ENCODE measurements at regions not wholly inside any gene's neighbourhood (a gene's known extent, or its start where the extent isn't known, plus 50 kb on each side); places are given as distances from the start of the nearest gene placed in this dataset.

- Mint-ChIP-seq H3K36me3 (no peaks in the 10 kb centered on the region), H3K9me3 (peaks cover 0 to 10% (median 5%) of the 10 kb centered on the region in 11 donors), H3K4me3 (no peak overlapping the region), H3K27me3 (peaks cover 8 to 33% (median 19%) of the 10 kb centered on the region in 5 donors), H3K27ac (no peak overlapping the region), H3K4me1 (no peaks in the 10 kb centered on the region)
- POLR2A ChIA-PET, result no interaction called here
- CTCF ChIA-PET, result no interaction called here
- ATAC-seq (no peak), DNase-seq (no peak)
- Histone ChIP-seq H3K4me3 (ENCODE audit: low read length) (no peak overlapping the region), H3K36me3 (ENCODE audit: control insufficient read depth in 2 of 3, insufficient read depth in 3 of 3, low read length in 3 of 3) (no peaks in the 10 kb centered on the region), H3K9me3 (ENCODE audit: control insufficient read depth in 2 of 3, low read length in 3 of 3) (no peaks in the 10 kb centered on the region), H3K27me3 (ENCODE audit: control insufficient read depth in 2 of 2, insufficient read depth in 2 of 2, low read length in 2 of 2) (no peaks in the 10 kb centered on the region), H3K4me1 (ENCODE audit: control insufficient read depth in 2 of 2, insufficient read depth in 2 of 2, low read length in 2 of 2) (no peaks in the 10 kb centered on the region), H3K27ac (ENCODE audit: low read depth, low read length) (no peak overlapping the region)
- intact Hi-C loops (cut with micrococcal nuclease), result no loop called here
Observed at GRCh38 chr1:67897270-67897949, 64.1 kb upstream of the GNG12 start.

DNA sequence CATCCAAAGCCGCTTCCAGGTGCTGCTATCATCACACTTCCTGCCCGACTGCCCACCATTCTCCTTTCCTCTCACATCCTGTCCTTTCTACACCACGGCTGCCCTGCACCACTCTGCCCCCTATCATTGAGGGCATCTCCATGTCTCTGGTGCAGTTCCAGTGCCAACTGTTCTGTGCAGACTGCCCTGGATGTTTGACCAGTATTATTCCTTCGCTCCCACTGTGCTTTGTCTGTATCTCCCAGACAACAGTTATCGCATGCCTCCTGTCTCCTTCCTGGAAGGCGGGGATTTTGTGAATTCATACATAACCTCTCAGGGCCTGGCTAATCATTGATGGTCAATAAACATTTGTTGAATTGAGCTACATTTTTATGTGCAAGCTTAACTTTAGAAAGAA lies 63.6 kb upstream of the GNG12 start:
- H3K27me3 Mint-ChIP-seq, result peaks cover 8 to 36% (median 22%) of the 10 kb centered on the region in 5 donors
- no peaks in the 10 kb centered on the region for H3K4me1 Mint-ChIP-seq
- Histone ChIP-seq H3K27me3 (ENCODE audit: control insufficient read depth in 2 of 2, insufficient read depth in 2 of 2, low read length in 2 of 2) (no peaks in the 10 kb centered on the region), H3K9me3 (ENCODE audit: control insufficient read depth in 2 of 3, low read length in 3 of 3) (no peaks in the 10 kb centered on the region), H3K27ac (ENCODE audit: low read depth, low read length) (no peak overlapping the region), H3K4me3 (ENCODE audit: low read length) (no peak overlapping the region), H3K4me1 (ENCODE audit: control insufficient read depth in 2 of 2, insufficient read depth in 2 of 2, low read length in 2 of 2) (no peaks in the 10 kb centered on the region), H3K36me3 (ENCODE audit: control insufficient read depth in 2 of 3, insufficient read depth in 3 of 3, low read length in 3 of 3) (no peaks in the 10 kb centered on the region)
- H3K4me3 Mint-ChIP-seq, result no peak overlapping the region
- peaks cover 0 to 8% (median 4%) of the 10 kb centered on the region in 11 donors for H3K9me3 Mint-ChIP-seq
- ChIA-PET POLR2A (no interaction called here), CTCF (no interaction called here)
- DNase-seq (no peak), ATAC-seq (no peak)
- no peak overlapping the region for H3K27ac Mint-ChIP-seq
- H3K36me3 Mint-ChIP-seq, result no peaks in the 10 kb centered on the region
- intact Hi-C loops (cut with micrococcal nuclease), result no loop called here

DNA sequence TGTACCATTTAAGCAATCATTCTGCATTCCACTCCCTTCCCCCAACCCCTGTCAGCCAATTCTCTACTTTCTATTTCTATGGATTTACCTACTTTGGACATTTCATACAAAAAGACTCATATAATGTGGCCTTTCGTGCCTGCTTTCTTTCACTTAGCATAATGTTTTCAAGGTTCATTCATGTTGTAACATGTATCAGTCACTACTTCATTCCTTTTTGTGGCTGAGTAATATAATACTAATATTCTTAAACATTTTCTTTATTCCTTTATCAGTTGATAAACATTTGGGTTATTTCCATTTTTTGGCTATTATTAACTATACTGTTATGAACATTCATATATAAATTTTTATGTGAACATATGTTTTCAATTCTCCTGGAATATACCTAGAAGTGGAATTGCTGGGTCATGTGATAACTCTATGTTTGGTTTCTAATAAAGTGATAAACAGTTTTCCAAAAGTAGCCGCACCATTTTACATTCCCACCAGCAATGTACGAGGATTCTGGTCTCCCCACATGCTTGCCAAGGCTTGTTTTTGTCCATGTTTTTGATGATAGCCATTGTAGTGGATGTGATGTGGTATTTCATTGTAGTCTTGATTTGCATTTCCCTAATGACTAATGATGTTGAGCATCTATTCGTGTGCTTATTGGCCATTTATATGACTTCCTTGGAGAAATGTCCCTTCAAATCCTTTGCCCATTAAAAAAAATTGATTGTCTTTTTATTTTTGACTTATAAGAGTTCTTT lies 61.9 kb upstream of the GNG12 start:
- H3K36me3 ChIP-seq (ENCODE audit: control insufficient read depth in 2 of 3, insufficient read depth in 3 of 3, low read length in 3 of 3), result no peaks in the 10 kb centered on the region
- no peak overlapping the region for H3K27ac ChIP-seq (ENCODE audit: low read depth, low read length)
- no peak overlapping the region for H3K4me3 Mint-ChIP-seq
- H3K4me1 Mint-ChIP-seq, result no peaks in the 10 kb centered on the region
- intact Hi-C loops (cut with micrococcal nuclease), result no loop called here
- H3K36me3 Mint-ChIP-seq, result no peaks in the 10 kb centered on the region
- no peaks in the 10 kb centered on the region for H3K27me3 ChIP-seq (ENCODE audit: control insufficient read depth in 2 of 2, insufficient read depth in 2 of 2, low read length in 2 of 2)
- peaks cover 13 to 44% (median 31%) of the 10 kb centered on the region in 5 donors for H3K27me3 Mint-ChIP-seq
- ATAC-seq, result no peak
- peaks cover 0 to 8% (median 3%) of the 10 kb centered on the region in 11 donors for H3K9me3 Mint-ChIP-seq
- POLR2A ChIA-PET, result no interaction called here
- CTCF ChIA-PET, result no interaction called here
- H3K4me3 ChIP-seq (ENCODE audit: low read length), result no peak overlapping the region
- no peaks in the 10 kb centered on the region for H3K4me1 ChIP-seq (ENCODE audit: control insufficient read depth in 2 of 2, insufficient read depth in 2 of 2, low read length in 2 of 2)
- DNase-seq, result no peak
- no peaks in the 10 kb centered on the region for H3K9me3 ChIP-seq (ENCODE audit: control insufficient read depth in 2 of 3, low read length in 3 of 3)
- H3K27ac Mint-ChIP-seq, result no peak overlapping the region

DNA sequence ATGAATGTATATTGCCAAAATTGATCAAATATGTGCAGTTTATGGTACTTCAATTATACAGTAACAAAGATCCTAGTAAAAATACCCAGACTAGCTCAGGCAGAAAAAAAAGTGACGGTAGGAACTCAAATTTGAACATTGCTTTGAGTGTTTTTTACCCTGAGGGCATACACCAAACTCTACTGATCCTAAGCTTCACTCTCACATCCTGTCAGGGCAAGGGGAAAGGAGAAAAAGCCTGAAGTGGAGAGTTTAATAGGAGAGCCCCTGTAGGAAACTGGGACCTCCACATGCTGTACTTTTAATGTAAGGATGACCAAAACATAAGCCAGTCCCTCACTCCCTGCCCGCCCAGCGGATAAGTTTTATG lies 59.8 kb upstream of the GNG12 start:
- no peak overlapping the region for H3K27ac Mint-ChIP-seq
- intact Hi-C loops (cut with micrococcal nuclease), result no loop called here
- DNase-seq (no peak), ATAC-seq (no peak)
- no peak overlapping the region for H3K4me3 ChIP-seq (ENCODE audit: low read length)
- ChIA-PET POLR2A (no interaction called here), CTCF (no interaction called here)
- H3K36me3 Mint-ChIP-seq, result no peaks in the 10 kb centered on the region
- no peaks in the 10 kb centered on the region for H3K4me1 ChIP-seq (ENCODE audit: control insufficient read depth in 2 of 2, insufficient read depth in 2 of 2, low read length in 2 of 2)
- H3K9me3 ChIP-seq (ENCODE audit: control insufficient read depth in 2 of 3, low read length in 3 of 3), result no peaks in the 10 kb centered on the region
- peaks cover 0 to 7% (median 0%) of the 10 kb centered on the region in 11 donors for H3K9me3 Mint-ChIP-seq
- H3K27me3 Mint-ChIP-seq, result peaks cover 9 to 40% (median 36%) of the 10 kb centered on the region in 5 donors
- H3K27ac ChIP-seq (ENCODE audit: low read depth, low read length), result no peak overlapping the region
- no peak overlapping the region for H3K4me3 Mint-ChIP-seq
- peaks cover 0 to 3% (median 0%) of the 10 kb centered on the region in 7 donors for H3K4me1 Mint-ChIP-seq
- no peaks in the 10 kb centered on the region for H3K36me3 ChIP-seq (ENCODE audit: control insufficient read depth in 2 of 3, insufficient read depth in 3 of 3, low read length in 3 of 3)
- no peaks in the 10 kb centered on the region for H3K27me3 ChIP-seq (ENCODE audit: control insufficient read depth in 2 of 2, insufficient read depth in 2 of 2, low read length in 2 of 2)

DNA sequence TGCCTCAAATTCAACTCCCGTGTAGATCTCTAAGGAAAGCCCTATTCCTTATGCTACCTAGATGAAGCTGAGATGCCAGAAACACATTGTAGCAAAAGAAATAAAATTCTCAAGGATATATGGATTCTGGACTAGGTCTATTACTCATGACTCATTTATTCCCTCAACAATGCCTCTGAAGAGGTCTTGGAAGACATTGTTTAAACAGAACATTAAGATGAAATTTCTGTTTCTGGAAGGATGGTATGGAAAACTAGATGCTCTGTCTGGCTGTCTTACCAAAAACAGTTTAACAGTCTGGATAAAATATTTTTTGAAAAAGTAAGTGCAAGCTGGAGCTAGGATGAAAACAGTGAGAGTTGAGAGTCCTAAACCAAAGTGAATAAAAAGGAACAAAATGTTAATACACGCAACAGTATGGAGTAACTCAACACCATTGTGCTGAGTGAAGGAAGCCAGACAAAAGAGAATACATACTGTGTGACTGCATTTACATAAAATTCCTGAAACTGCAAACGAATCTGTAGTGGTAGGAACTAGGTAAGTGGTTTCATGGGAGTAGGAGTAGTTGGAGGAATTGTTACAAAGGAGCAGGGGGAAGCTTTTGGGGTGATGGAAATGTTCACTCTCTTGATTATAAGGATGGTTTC lies 59.3 kb upstream of the GNG12 start:
- H3K4me3 Mint-ChIP-seq, result no peak overlapping the region
- ATAC-seq (no peak), DNase-seq (no peak)
- no peak overlapping the region for H3K27ac ChIP-seq (ENCODE audit: low read depth, low read length)
- H3K9me3 ChIP-seq (ENCODE audit: control insufficient read depth in 2 of 3, low read length in 3 of 3), result no peaks in the 10 kb centered on the region
- peaks cover 9 to 40% (median 31%) of the 10 kb centered on the region in 5 donors for H3K27me3 Mint-ChIP-seq
- H3K27me3 ChIP-seq (ENCODE audit: control insufficient read depth in 2 of 2, insufficient read depth in 2 of 2, low read length in 2 of 2), result no peaks in the 10 kb centered on the region
- CTCF ChIA-PET, result no interaction called here
- peaks cover 0 to 7% (median 0%) of the 10 kb centered on the region in 11 donors for H3K9me3 Mint-ChIP-seq
- no peaks in the 10 kb centered on the region for H3K4me1 ChIP-seq (ENCODE audit: control insufficient read depth in 2 of 2, insufficient read depth in 2 of 2, low read length in 2 of 2)
- H3K36me3 Mint-ChIP-seq, result no peaks in the 10 kb centered on the region
- peaks cover 0 to 3% (median 0%) of the 10 kb centered on the region in 7 donors for H3K4me1 Mint-ChIP-seq
- no peak overlapping the region for H3K4me3 ChIP-seq (ENCODE audit: low read length)
- POLR2A ChIA-PET, result no interaction called here
- H3K36me3 ChIP-seq (ENCODE audit: control insufficient read depth in 2 of 3, insufficient read depth in 3 of 3, low read length in 3 of 3), result no peaks in the 10 kb centered on the region
- H3K27ac Mint-ChIP-seq, result no peak overlapping the region
- intact Hi-C loops (cut with micrococcal nuclease), result no loop called here

DNA sequence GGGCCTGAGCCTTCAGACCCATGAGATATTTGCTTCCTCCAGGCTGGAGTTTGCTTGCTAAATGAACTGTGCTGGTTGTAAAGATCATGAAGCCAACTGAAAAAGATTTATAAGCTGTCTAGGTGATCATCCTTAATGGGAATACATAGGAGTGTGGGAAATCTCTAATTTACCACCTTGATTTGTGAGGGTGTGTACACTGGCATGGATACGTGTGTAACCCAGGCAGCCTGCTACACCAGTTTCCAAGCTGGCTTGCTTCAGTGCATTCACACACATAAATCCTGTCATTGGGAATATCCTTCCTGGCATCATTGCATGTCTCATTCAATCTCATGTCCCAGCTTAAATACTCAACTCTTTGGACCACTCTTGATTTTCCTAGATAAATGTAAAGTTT lies 57.6 kb upstream of the GNG12 start:
- Mint-ChIP-seq H3K36me3 (no peaks in the 10 kb centered on the region), H3K4me3 (no peak overlapping the region), H3K27me3 (peaks cover 10 to 40% (median 18%) of the 10 kb centered on the region in 5 donors), H3K9me3 (peaks cover 0 to 3% (median 0%) of the 10 kb centered on the region in 11 donors), H3K27ac (no peak overlapping the region), H3K4me1 (peaks cover 0 to 3% (median 0%) of the 10 kb centered on the region in 7 donors)
- ChIA-PET CTCF (no interaction called here), POLR2A (no interaction called here)
- Histone ChIP-seq H3K27ac (ENCODE audit: low read depth, low read length) (no peak overlapping the region), H3K4me3 (ENCODE audit: low read length) (no peak overlapping the region), H3K4me1 (ENCODE audit: control insufficient read depth in 2 of 2, insufficient read depth in 2 of 2, low read length in 2 of 2) (no peaks in the 10 kb centered on the region), H3K27me3 (ENCODE audit: control insufficient read depth in 2 of 2, insufficient read depth in 2 of 2, low read length in 2 of 2) (no peaks in the 10 kb centered on the region), H3K36me3 (ENCODE audit: control insufficient read depth in 2 of 3, insufficient read depth in 3 of 3, low read length in 3 of 3) (no peaks in the 10 kb centered on the region), H3K9me3 (ENCODE audit: control insufficient read depth in 2 of 3, low read length in 3 of 3) (no peaks in the 10 kb centered on the region)
- DNase-seq (no peak), ATAC-seq (no peak)
- intact Hi-C loops (cut with micrococcal nuclease), result no loop called here

All from naive thymus-derived CD4-positive, alpha-beta T cell (primary cell).